ENCODE measurements at regions not wholly inside any gene's neighbourhood (a gene's known extent, or its start where the extent isn't known, plus 50 kb on each side); places are given as distances from the start of the nearest gene placed in this dataset.

DNA sequence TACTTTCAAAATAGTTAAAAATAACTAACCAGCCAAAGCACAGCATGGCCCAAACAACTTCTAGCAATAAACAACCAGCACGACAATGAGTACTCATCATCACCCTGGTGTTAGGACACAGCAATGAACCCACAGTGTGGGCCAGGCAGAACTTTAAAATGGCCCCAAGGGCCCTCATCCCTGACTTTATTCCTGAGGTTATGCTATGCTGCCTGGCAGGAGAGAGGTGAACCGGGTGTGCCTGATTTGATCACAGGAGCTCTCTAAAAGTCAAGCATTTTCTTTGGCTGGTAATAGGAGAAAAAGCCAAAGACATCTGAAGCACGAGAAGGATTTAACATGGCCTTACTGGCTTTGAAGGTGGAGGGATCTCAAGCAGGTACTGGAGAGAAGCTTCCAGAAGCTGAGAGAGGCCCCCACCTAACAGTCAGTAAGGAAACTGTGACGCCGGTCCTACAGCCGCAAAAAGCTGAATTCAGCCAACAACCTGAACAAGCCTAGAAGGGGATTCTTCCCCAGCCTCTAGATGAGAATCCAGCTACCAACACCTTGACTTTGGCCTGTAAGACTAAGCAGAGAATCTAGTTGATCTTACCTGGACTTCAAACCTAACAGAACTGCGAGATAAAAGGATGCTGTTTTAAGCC lies 115.4 kb downstream of the DDX1 start:
- H4K8ac ChIP-seq (ENCODE audit: extremely low read depth, insufficient read depth, low read length): no peak overlapping the region
- no peaks in the 10 kb centered on the region for H4K20me1 ChIP-seq (replicated peaks in 1 of 2; ENCODE audit: control insufficient read depth in 1 of 2, insufficient read depth in 2 of 2, low read length in 2 of 2)
- FAIRE-seq (no peak), DNase-seq (ENCODE audit: low read depth in 1 of 2, low spot score in 2 of 2) (no peak)
- 90% methylated on average over 7 of the region's 7 CpGs; no CpG with 5 or more reads in 1 of the 2 experiments for WGBS, 2 experiments (ENCODE audit: extremely low coverage in 1 of 2, insufficient coverage in 1 of 2, insufficient read length in 1 of 2, insufficient replicate concordance in 2 of 2, low coverage in 1 of 2, low lambda C conversion rate in 2 of 2, missing lambda C conversion rate in 1 of 2)
- no peaks in the 10 kb centered on the region for H3K9me3 ChIP-seq (ENCODE audit: insufficient read depth in 2 of 2, low read depth in 1 of 2, low read length in 1 of 2)
- H3K9ac ChIP-seq (replicated peaks in 1 of 4; ENCODE audit: extremely low read depth in 1 of 4, low read depth in 3 of 4, low read length in 3 of 4): no peak overlapping the region
- ChIA-PET CTCF (ENCODE audit: partially characterized antibody) (interaction anchor here (0.9 to 1.2 kb wide), 3 partner anchors 15 to 41 kb away, joined by 3 to 4 read pairs (median 3); no protein-coding TSS in a partner anchor), POLR2A (ENCODE audit: partially characterized antibody) (no interaction called here)
- H2AK5ac ChIP-seq (ENCODE audit: low read depth, low read length): no peak overlapping the region
- H3K36me3 ChIP-seq (ENCODE audit: control insufficient read depth in 2 of 4, insufficient read depth in 4 of 4, low read length in 3 of 4): no peaks in the 10 kb centered on the region
- H2AFZ ChIP-seq (ENCODE audit: low read length): no peak overlapping the region
- H3K4me1 ChIP-seq (replicated peaks in 1 of 4; ENCODE audit: control insufficient read depth in 3 of 4, insufficient read depth in 4 of 4, low read length in 3 of 4): no peaks in the 10 kb centered on the region
- H3K56ac ChIP-seq (replicated peaks; ENCODE audit: insufficient read length, low read depth, low read length): no peak overlapping the region
- no peak overlapping the region for H3K27ac ChIP-seq (ENCODE audit: low read depth, low read length)
- no peak overlapping the region for H2BK12ac ChIP-seq (ENCODE audit: low read depth, low read length)
- H2BK20ac ChIP-seq (ENCODE audit: low read length): no peak overlapping the region
- no peak overlapping the region for H2BK5ac ChIP-seq (ENCODE audit: low read depth, low read length)
- H3K23me2 ChIP-seq (ENCODE audit: low read depth, low read length): no peaks in the 10 kb centered on the region
- H2BK15ac ChIP-seq (ENCODE audit: low read length): no peak overlapping the region
- no peak overlapping the region for H3K14ac ChIP-seq (ENCODE audit: insufficient read length)
- H2BK120ac ChIP-seq (replicated peaks; ENCODE audit: low read depth, low read length): no peak overlapping the region
- H3K4me2 ChIP-seq (ENCODE audit: insufficient read depth in 1 of 2, low read depth in 2 of 2, low read length in 2 of 2): no peak overlapping the region
- H3K79me2 ChIP-seq (ENCODE audit: control insufficient read depth in 1 of 2, insufficient read depth in 2 of 2, low read length in 2 of 2): no peaks in the 10 kb centered on the region
- no peak overlapping the region for H4K5ac ChIP-seq (ENCODE audit: insufficient read length, low read depth, low read length)
- H3K18ac ChIP-seq (ENCODE audit: extremely low read depth, low read length): no peak overlapping the region
- H3K4me3 ChIP-seq (ENCODE audit: extremely low read depth in 1 of 4, insufficient read depth in 2 of 4, low read depth in 3 of 4, low read length in 4 of 4): no peak overlapping the region
- H4K91ac ChIP-seq (replicated peaks; ENCODE audit: insufficient read length, low read length): no peak overlapping the region
- no peak overlapping the region for H3K4ac ChIP-seq (replicated peaks; ENCODE audit: insufficient read length, low read depth, low read length)
- H3K27me3 ChIP-seq (replicated peaks in 1 of 4; ENCODE audit: control insufficient read depth in 3 of 4, extremely low read depth in 1 of 4, insufficient read depth in 3 of 4, low read length in 3 of 4): no peaks in the 10 kb centered on the region
- H3K23ac ChIP-seq (ENCODE audit: insufficient read length): no peak overlapping the region
- H3K79me1 ChIP-seq (ENCODE audit: low read depth, low read length): no peaks in the 10 kb centered on the region
- TF ChIP-seq NRF1 (IDR thresholded peaks at IDR 0.05; ENCODE audit: low read depth, low read length): no peak
- TF ChIP-seq ZNF274 (IDR thresholded peaks at IDR 0.05; ENCODE audit: borderline replicate concordance, extremely low read depth, low read length): no peak
- no peak for TF ChIP-seq GTF2F1 (IDR thresholded peaks at IDR 0.05; ENCODE audit: borderline replicate concordance, low read depth, low read length)
- no peak for TF ChIP-seq HDAC2 (IDR thresholded peaks at IDR 0.05; ENCODE audit: borderline replicate concordance in 1 of 2, low read depth in 2 of 2, low read length in 2 of 2)
- TF ChIP-seq, protein P1, sequence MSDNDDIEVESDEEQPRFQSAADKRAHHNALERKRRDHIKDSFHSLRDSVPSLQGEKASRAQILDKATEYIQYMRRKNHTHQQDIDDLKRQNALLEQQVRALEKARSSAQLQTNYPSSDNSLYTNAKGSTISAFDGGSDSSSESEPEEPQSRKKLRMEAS (IDR thresholded peaks at IDR 0.05): no peak
- no peak for TF ChIP-seq CTBP2 (IDR thresholded peaks at IDR 0.05; ENCODE audit: borderline replicate concordance, insufficient read depth, insufficient read length, low read length)
